ENCODE measurements at regions not wholly inside any gene's neighbourhood (a gene's known extent, or its start where the extent isn't known, plus 50 kb on each side); places are given as distances from the start of the nearest gene placed in this dataset.

- DNase-seq (ENCODE audit: low read depth in 2 of 2) = no peak
These were observed 241.0 kb downstream of the GLI2 start for GRCh38 chr2:120976501-120977307.

GRCh38 chr2:120977582-120978358 lies 242.1 kb downstream of the GLI2 start:
- DNase-seq (ENCODE audit: low read depth in 2 of 2) = no peak

GRCh38 chr2:120978359-120979050 lies 242.8 kb downstream of the GLI2 start:
- no peak for DNase-seq (ENCODE audit: low read depth in 2 of 2)

GRCh38 chr2:120979398-120979797 lies 243.7 kb downstream of the GLI2 start:
- DNase-seq (ENCODE audit: low read depth in 2 of 2) = no peak

GRCh38 chr2:120979921-120980320 lies 244.3 kb downstream of the GLI2 start:
- no peak for DNase-seq (ENCODE audit: low read depth in 2 of 2)

- DNase-seq (ENCODE audit: low read depth in 2 of 2) = no peak
These were observed 245.8 kb downstream of the GLI2 start for GRCh38 chr2:120981443-120981842.

GRCh38 chr2:120982598-120982997 lies 246.9 kb downstream of the GLI2 start:
- DNase-seq (ENCODE audit: low read depth in 2 of 2) = no peak

- no peak for DNase-seq (ENCODE audit: low read depth in 2 of 2)
These were observed 247.7 kb downstream of the GLI2 start for GRCh38 chr2:120983344-120983743.

GRCh38 chr2:120984046-120984445 lies 248.4 kb downstream of the GLI2 start:
- DNase-seq (ENCODE audit: low read depth in 2 of 2) = no peak

GRCh38 chr2:120984452-120985173 lies 248.9 kb downstream of the GLI2 start:
- DNase-seq (ENCODE audit: low read depth in 2 of 2) = no peak

GRCh38 chr2:120985174-120985996 lies 249.7 kb downstream of the GLI2 start:
- DNase-seq (ENCODE audit: low read depth in 2 of 2) = no peak

- no peak for DNase-seq (ENCODE audit: low read depth in 2 of 2)
These were observed 250.5 kb downstream of the GLI2 start for GRCh38 chr2:120985997-120986651.

- DNase-seq (ENCODE audit: low read depth in 2 of 2) = no peak
These were observed 251.4 kb downstream of the GLI2 start for GRCh38 chr2:120986898-120987650.

GRCh38 chr2:120988051-120988699 lies 252.5 kb downstream of the GLI2 start:
- DNase-seq (ENCODE audit: low read depth in 2 of 2) = no peak

- no peak for DNase-seq (ENCODE audit: low read depth in 2 of 2)
These were observed 253.2 kb downstream of the GLI2 start for GRCh38 chr2:120988700-120989511.

- DNase-seq (ENCODE audit: low read depth in 2 of 2) = no peak
These were observed 254.1 kb downstream of the GLI2 start for GRCh38 chr2:120989512-120990441.

GRCh38 chr2:120990451-120990871 lies 254.8 kb downstream of the GLI2 start:
- DNase-seq (ENCODE audit: low read depth in 2 of 2) = no peak
